ENCODE measurements at regions not wholly inside any gene's neighbourhood (a gene's known extent, or its start where the extent isn't known, plus 50 kb on each side); places are given as distances from the start of the nearest gene placed in this dataset.

- TF ChIP-seq PAX8 (IDR thresholded peaks at IDR 0.05) = no peak
Measured at GRCh38 chr10:111208951-111209350, 132.1 kb downstream of the ADRA2A start (continued).

GRCh38 chr10:111209692-111210091 lies 132.9 kb downstream of the ADRA2A start:
- FAIRE-seq (no peak), DNase-seq (ENCODE audit: low read depth, low spot score) (no peak), ATAC-seq (no peak)
- ChIA-PET SMC1A (ENCODE audit: uncharacterized antibody, unreplicated experiment) (interaction anchor here (0.9 kb wide), 1 partner anchor 26 kb away, joined by 3 read pairs; no protein-coding TSS in a partner anchor), POLR2A (no interaction called here), CTCF (no interaction called here), RAD21 (ENCODE audit: unreplicated experiment) (no interaction called here)
- TF ChIP-seq, protein P1, sequence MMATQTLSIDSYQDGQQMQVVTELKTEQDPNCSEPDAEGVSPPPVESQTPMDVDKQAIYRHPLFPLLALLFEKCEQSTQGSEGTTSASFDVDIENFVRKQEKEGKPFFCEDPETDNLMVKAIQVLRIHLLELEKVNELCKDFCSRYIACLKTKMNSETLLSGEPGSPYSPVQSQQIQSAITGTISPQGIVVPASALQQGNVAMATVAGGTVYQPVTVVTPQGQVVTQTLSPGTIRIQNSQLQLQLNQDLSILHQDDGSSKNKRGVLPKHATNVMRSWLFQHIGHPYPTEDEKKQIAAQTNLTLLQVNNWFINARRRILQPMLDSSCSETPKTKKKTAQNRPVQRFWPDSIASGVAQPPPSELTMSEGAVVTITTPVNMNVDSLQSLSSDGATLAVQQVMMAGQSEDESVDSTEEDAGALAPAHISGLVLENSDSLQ (IDR thresholded peaks at IDR 0.05) = no peak
- TF ChIP-seq ZNF274 (IDR thresholded peaks at IDR 0.05; ENCODE audit: insufficient read depth, insufficient read length) (no peak), RBBP5 (conservative IDR thresholded peaks at IDR 0.05) (no peak), USF1 (IDR thresholded peaks at IDR 0.05; ENCODE audit: borderline replicate concordance, extremely low read length, insufficient read depth, low read depth, low read length) (no peak), SPI1 (IDR thresholded peaks at IDR 0.05; ENCODE audit: borderline replicate concordance, insufficient read depth, low read depth, low read length) (no peak), NFYA (IDR thresholded peaks at IDR 0.05; ENCODE audit: borderline replicate concordance, low read depth, low read length) (no peak), USF2 (IDR thresholded peaks at IDR 0.05; ENCODE audit: borderline replicate concordance, low read depth, low read length) (no peak), DPF2 (IDR thresholded peaks at IDR 0.05) (no peak), ATF7 (IDR thresholded peaks at IDR 0.05; ENCODE audit: low read depth) (no peak)
- TF ChIP-seq, protein P2, sequence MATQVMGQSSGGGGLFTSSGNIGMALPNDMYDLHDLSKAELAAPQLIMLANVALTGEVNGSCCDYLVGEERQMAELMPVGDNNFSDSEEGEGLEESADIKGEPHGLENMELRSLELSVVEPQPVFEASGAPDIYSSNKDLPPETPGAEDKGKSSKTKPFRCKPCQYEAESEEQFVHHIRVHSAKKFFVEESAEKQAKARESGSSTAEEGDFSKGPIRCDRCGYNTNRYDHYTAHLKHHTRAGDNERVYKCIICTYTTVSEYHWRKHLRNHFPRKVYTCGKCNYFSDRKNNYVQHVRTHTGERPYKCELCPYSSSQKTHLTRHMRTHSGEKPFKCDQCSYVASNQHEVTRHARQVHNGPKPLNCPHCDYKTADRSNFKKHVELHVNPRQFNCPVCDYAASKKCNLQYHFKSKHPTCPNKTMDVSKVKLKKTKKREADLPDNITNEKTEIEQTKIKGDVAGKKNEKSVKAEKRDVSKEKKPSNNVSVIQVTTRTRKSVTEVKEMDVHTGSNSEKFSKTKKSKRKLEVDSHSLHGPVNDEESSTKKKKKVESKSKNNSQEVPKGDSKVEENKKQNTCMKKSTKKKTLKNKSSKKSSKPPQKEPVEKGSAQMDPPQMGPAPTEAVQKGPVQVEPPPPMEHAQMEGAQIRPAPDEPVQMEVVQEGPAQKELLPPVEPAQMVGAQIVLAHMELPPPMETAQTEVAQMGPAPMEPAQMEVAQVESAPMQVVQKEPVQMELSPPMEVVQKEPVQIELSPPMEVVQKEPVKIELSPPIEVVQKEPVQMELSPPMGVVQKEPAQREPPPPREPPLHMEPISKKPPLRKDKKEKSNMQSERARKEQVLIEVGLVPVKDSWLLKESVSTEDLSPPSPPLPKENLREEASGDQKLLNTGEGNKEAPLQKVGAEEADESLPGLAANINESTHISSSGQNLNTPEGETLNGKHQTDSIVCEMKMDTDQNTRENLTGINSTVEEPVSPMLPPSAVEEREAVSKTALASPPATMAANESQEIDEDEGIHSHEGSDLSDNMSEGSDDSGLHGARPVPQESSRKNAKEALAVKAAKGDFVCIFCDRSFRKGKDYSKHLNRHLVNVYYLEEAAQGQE (IDR thresholded peaks at IDR 0.05; ENCODE audit: low read depth, low read length) = no peak
- TF ChIP-seq, protein P3, sequence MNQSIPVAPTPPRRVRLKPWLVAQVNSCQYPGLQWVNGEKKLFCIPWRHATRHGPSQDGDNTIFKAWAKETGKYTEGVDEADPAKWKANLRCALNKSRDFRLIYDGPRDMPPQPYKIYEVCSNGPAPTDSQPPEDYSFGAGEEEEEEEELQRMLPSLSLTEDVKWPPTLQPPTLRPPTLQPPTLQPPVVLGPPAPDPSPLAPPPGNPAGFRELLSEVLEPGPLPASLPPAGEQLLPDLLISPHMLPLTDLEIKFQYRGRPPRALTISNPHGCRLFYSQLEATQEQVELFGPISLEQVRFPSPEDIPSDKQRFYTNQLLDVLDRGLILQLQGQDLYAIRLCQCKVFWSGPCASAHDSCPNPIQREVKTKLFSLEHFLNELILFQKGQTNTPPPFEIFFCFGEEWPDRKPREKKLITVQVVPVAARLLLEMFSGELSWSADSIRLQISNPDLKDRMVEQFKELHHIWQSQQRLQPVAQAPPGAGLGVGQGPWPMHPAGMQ (IDR thresholded peaks at IDR 0.05; ENCODE audit: borderline replicate concordance) = no peak
- TF ChIP-seq, protein P4, sequence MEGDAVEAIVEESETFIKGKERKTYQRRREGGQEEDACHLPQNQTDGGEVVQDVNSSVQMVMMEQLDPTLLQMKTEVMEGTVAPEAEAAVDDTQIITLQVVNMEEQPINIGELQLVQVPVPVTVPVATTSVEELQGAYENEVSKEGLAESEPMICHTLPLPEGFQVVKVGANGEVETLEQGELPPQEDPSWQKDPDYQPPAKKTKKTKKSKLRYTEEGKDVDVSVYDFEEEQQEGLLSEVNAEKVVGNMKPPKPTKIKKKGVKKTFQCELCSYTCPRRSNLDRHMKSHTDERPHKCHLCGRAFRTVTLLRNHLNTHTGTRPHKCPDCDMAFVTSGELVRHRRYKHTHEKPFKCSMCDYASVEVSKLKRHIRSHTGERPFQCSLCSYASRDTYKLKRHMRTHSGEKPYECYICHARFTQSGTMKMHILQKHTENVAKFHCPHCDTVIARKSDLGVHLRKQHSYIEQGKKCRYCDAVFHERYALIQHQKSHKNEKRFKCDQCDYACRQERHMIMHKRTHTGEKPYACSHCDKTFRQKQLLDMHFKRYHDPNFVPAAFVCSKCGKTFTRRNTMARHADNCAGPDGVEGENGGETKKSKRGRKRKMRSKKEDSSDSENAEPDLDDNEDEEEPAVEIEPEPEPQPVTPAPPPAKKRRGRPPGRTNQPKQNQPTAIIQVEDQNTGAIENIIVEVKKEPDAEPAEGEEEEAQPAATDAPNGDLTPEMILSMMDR (IDR thresholded peaks at IDR 0.05 in 2 of 3, conservative IDR thresholded peaks at IDR 0.05 in 1 of 3; ENCODE audit: control insufficient read depth in 2 of 3, extremely low read depth in 1 of 3, insufficient read depth in 1 of 3, low read depth in 3 of 3, low read length in 3 of 3) = no peak
- intact Hi-C loops (cut with micrococcal nuclease; ENCODE audit: unreplicated experiment) (loop anchor here (10.0 kb wide), 1 partner anchor 315 kb away; no protein-coding TSS in a partner anchor), in situ Hi-C loops (cut with MboI) (loop anchor here (10.0 kb wide), 1 partner anchor 305 kb away; no protein-coding TSS in a partner anchor)
- Histone ChIP-seq H3K9me3 (replicated peaks; ENCODE audit: control insufficient read depth, insufficient read depth, low read length) (no peaks in the 10 kb centered on the region), H3K4me1 (ENCODE audit: control insufficient read depth, insufficient read depth, low read length) (no peaks in the 10 kb centered on the region), H2AFZ (ENCODE audit: control insufficient read depth, low read depth, low read length) (no peak overlapping the region), H3K36me3 (ENCODE audit: control insufficient read depth in 2 of 2, insufficient read depth in 2 of 2, low read length in 1 of 2) (no peaks in the 10 kb centered on the region), H3K4me3 (no peak overlapping the region), H3K79me2 (ENCODE audit: control insufficient read depth, insufficient read depth, low read length) (no peaks in the 10 kb centered on the region), H4K20me1 (ENCODE audit: control insufficient read depth, insufficient read depth) (no peaks in the 10 kb centered on the region; the same call in 1 of the 2 replicates), H3K27ac (ENCODE audit: control insufficient read depth, insufficient read depth) (no peak overlapping the region), H3K9ac (ENCODE audit: control insufficient read depth, insufficient read depth, low read length) (no peak overlapping the region), H3K4me2 (ENCODE audit: control insufficient read depth, insufficient read depth) (no peak overlapping the region), H3K27me3 (replicated peaks in 1 of 2; ENCODE audit: control insufficient read depth in 2 of 2, insufficient read depth in 2 of 2, low read length in 1 of 2) (no peaks in the 10 kb centered on the region)
- no TSS peak for BruUV-seq (replicated peaks)
- 8% methylated on average over 5 of the region's 5 CpGs for WGBS (ENCODE audit: insufficient coverage, insufficient replicate concordance, low lambda C conversion rate, missing lambda C conversion rate)
